Activated effector memory CD4-positive, alpha-beta T cell treated with Interleukin-2 at 50 U/mL for 16 hours (primary cell): ENCODE measurements at regions not wholly inside any gene's neighbourhood (a gene's known extent, or its start where the extent isn't known, plus 50 kb on each side); places are given as distances from the start of the nearest gene placed in this dataset.

ENCODE experiments used
- DNase-seq: peaks from one replicate; pipeline ENCODE4 v3.0.0-alpha.2; 2020

DNA sequence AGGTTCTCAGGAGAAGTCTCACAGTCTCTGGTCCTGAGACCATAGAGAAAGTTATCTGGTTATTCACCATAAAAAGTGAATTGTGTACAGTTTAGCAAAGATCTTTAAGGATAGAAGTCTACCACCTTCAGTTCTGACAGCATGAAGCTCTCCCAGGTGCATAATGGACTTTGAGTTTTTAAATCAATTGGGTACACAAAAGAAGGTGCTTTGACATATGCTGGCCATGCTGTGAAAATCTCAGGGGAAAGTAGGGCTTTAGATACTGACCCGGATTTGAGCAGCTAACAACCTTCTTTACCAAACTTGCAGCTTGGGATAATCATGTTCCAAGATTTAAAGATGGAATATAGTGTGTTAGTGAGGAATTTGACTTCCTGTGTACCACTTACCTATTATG, 264.2 kb downstream of the ZSWIM6 start:
- no peak for DNase-seq

GRCh38 chr5:61597684-61598083, 265.6 kb downstream of the ZSWIM6 start:
- DNase-seq, result no peak

DNA sequence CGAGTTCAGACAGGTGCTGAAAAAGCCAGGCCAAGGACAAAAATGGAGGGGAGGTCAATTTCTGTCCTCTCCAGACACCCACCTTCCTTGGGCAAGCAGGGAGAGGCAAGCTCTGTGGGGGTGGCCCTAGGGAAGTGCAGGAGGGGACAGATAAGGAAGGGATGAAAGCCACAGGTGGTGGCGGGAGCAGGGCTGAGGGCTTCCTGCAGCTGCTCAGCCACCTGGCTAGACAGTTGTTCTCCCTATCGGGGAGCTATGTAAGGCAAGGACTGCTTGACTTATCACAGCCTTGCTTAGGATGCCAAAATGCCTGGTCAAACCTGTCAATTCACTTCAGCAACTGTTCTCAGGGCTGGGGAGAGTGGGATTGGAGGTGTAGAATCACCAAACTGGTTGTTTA, 266.1 kb downstream of the ZSWIM6 start:
- no peak for DNase-seq

DNA sequence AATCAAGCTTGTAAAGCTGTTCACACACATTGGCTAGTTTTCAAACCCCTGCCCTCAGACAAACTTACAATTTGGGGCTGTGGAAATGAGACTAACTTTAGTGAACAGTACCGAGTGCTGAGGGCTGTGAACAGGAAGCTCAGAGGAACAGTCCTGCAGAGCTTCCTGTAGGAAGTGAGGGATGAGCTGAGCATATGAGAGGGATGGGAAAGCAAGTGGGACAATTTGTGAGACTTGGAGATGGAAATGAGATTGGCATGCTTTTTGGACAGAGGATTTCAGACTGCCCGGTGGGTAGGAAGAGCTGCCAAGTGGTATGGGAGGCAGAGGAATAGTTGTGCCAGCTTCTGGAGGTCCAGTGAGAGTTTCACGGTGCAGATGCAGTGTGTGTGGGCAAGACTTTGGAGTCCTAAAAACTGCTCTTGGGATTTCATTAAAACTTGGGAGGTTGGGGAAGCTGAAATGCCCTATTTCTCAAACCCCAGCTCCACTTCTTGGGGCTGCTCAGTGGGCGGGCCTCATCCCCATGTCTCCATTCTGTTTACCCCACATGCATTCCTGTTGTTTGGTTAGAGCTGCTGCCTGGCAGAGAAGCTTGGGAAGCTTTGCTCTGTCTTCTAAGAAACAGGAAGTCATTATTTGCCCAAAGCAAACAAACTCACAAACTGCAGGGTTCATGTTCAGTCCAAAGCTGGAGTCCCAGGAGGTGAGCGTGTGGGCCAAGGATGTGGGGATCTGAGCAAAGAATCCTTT, 267.5 kb downstream of the ZSWIM6 start:
- DNase-seq, result no peak

DNA sequence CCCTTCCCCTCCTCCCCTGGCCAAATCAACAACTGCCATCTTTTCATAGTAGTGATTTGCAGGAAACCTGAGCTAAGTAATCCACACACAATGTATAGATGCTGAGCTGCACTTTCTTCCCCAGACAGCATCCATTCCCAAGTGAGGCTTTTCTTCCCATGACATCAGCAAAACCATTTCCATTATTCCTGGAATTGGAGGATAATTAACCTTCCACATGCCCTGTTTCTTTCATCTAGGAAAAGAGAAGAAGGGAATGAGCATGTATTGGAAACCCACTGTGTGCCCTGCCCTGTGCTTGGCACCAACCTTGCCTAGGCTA, 268.0 kb downstream of the ZSWIM6 start:
- DNase-seq, result no peak

GRCh38 chr5:61600945-61601511, 269.0 kb downstream of the ZSWIM6 start:
- no peak for DNase-seq

- DNase-seq, result no peak
Observed at GRCh38 chr5:61603211-61603908, 271.3 kb downstream of the ZSWIM6 start.

DNA sequence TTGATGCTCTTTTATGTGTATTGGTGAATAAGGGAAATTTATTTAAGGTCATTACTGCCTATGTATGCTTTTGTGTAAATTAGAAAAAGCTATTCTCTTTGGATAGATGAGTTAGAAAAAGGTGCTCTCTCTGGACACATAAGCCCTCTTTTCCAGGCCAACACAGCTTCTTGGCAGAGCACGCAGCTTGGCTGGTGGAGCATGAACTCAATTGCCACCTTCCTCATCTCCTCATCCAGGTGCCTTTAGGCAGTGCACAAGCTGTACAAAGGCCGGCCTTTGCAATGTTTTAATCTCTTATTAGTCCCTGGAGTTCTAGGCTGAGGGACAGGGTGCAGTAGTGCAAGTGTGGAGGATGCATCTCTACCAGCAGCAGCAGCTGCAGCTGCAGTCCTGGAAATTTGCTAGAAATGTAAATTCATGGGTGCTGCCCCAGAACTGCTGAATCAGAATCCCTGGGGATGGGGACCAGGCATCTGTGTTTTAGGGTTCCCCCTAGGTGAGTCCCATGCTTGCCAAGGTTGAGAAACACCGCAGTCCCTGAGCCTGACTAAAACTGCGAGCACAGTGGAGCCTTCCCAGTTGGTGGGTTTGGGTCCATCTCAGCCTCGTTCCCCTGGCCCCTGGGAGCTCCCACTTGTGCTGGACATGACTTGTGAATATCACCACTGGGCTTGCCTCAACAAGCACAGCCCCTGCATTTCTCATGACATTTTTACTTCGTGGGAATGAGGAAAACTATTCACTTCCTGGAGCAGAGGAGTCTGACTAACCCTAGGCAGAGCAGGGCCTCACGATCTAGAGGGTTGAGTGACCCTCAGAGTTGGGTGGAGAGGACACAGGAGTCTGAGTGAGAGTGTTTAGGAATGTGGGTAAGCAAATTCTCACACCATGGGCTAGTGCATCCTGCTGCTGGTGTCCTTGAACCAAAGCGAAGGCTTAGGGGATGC, 272.3 kb downstream of the ZSWIM6 start:
- no peak for DNase-seq

DNA sequence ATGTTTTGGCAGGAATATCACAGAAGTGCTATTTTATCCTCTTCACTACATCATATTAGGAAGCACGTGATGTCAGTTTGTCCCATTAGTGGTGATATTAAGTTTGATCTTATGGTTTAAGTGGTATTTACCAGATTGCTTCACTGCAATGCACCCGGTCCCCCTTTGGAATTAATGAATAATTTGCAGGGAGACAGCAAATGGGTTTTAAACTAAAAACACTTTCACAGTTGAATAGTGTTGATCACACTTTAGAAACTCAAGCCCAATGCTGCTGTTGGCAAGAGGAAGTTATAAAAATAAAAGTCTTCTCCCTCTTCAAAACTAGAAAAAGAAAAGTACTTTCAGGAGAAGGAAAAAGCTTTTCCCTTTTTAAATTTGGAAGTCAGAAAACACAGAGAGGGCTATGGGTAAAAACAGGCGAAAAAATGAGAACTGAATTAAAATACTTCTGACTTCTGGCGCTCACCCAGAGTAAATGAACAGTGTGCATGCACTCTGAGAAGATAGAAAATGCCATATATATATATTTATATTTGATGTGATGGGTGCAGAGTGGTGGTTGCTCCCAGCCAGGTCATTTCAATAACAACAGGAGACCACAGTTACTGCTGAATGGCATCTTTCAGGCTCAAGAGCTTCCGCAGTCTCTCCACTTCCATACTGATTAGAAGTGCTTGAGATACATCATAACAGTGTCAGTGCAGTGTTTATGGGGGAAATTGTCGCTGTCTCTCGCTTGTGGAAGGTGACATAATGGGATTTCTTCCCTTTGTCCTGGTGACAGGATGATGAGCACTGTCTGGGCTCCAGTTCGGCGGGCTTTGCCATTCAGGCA, 278.0 kb downstream of the ZSWIM6 start:
- DNase-seq, result no peak

DNA sequence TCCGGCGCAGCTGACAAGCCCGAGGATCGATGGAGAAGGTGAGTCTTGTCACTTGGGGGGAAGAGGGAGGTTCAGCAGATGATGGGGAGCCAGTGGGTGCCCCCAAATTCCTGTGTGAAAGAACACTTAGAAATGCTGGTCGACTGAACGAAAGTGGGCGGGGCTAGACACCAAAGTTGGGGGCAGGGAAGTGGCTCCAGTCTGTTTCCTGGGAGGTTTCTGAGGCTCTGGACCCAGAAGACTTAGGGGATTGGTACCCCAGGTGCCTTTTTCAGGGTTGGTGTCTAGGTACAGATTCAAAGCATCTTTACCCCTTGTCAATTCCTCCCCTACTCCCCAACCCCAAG, 278.6 kb downstream of the ZSWIM6 start:
- DNase-seq, result no peak

DNA sequence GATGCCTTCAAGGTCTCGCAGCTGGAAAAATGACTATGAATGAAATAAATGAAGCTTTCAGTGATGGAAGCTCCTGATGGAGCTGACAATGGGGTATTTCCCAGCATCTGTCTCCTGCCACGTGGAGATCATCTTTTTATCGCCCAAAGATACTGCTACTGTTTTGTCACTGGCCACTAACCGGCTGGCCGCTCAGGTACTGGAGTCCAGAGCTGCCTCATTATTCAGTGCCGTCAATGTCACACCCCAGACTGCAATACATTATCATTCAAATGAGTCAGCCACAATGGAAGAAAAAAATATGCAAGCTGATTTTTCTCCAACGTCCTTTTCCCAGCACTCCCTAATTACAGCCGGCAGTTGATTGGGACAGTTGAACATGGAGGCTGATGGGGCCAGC, 280.4 kb downstream of the ZSWIM6 start:
- DNase-seq, result no peak

DNA sequence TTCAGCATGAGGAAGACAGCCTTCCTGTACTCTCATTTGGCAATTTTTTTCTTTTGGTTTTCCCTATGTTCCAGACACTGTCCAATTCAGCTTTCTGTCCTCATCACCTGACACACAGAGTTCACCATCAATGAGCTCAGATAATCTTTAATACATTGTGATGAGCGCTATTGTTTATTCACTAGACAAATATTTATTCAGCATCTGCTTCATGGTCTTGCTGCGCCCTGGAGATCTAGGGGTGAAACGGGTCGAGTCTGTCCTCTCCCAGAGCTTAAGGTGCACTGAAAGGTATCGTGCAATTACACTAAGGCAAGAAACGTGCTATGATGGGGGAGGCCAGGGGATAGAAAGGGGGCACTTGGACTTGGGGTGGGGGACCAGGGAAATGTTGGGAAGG, 281.6 kb downstream of the ZSWIM6 start:
- no peak for DNase-seq

- DNase-seq, result no peak
Observed at GRCh38 chr5:61614606-61615005, 282.5 kb downstream of the ZSWIM6 start.

DNA sequence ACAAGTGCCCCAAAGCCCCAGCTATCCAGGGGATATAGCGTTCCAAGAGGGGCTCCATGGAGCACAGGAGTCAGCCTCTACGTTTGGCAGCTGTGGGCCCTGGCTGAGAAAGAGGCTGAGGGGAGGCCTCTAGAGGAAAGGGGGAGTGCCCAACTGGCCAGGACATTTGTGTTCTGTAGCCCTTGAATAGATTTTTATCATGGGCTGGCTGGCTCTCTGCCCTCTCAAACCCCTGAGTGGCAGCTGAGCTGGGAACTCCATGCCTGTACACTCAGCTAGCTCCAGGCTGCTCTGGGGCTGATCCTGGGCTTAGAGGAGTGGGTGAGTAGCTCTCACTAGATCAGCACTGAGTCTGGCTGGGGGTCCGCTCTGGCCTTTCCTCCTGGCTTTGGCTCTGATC, 285.0 kb downstream of the ZSWIM6 start:
- DNase-seq, result no peak

DNA sequence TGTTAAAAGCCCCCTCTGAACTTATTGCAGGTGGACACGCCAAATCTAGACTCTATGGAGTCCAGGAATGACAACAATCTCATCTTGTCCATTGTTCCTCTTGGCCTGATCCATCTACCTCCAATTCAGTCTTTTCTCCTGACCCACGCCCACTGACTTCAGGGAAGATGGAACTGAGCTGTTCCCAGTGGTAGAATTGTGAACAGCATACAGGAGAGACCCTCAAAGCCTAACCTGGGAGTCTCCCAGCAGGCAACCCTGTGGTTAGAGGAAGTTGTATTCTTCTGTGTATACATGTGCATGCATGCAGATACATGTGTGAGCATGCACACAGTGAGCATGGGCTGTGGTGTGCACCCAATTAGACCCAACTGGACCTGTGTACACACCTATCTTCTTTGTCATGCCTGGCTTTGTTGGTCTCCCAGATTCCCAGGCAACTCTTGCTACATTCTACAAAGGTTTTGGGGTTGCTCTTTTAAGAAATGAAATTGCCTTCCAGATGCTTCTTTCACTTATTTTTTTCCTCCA, 286.0 kb downstream of the ZSWIM6 start:
- no peak for DNase-seq

DNA sequence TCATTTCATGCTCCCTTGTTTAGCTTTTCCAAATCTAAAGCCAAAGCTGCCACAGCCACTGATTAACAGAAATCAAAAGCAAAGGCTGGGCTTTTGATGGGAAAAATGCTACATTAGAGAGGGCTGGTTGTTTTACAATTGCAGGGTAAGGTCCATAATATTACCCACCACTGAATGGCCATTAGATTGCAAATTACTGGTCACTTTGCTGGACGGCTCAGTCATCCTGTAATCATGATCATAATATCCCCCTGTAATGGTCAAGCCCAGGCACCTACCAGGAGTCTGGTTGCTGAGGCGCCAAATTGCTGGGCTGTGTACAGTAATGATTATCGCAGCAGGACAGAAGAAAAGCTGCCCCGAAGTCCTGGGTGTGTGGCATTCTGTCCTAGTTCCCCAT, 286.5 kb downstream of the ZSWIM6 start:
- no peak for DNase-seq

DNA sequence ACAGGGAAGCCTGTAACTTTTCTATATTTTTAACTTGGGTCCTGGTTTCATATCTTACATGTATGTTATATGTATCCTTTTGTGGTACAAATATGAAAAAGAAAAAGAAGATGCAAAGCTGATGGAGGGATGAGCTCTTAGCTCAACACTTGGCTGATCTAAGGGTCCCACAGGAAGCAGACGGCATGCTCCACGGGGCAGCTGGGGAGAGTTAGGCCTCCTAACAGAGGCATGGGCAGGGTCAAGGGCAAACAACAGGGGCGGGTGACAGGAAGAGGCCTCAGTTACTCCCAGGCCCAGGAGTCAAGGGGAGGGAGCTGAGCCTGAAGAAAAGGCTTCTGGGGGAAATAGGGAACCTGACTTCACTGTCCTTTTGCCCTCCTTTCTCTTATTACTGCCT, 287.2 kb downstream of the ZSWIM6 start:
- DNase-seq, result no peak

- no peak for DNase-seq
Observed at GRCh38 chr5:61619777-61620518, 287.9 kb downstream of the ZSWIM6 start.

DNA sequence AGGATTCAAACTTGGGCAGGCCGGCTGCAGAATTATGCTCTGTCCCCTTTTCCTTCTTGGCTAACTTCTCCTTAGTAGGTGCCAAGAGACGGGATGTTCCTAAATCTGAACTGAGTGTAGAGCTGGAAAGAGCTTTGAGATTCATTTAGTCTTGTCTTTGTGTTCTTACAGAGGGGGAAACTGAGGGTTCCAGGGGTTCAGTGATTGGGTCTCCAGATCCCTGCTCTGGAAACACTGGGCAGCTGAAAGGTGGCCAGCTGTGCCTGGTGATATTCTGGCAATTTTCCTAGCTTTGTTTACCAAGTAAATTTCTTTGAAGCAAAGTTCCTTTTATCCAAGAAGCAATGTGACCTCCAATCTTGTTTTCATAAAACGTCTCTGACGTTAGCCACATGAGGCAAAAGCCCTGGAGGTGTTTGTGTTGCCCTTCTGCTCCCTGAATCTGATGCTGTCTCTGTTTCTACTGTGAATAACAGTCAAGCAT, 288.7 kb downstream of the ZSWIM6 start:
- DNase-seq, result no peak

GRCh38 chr5:61621202-61621650, 289.2 kb downstream of the ZSWIM6 start:
- no peak for DNase-seq

- DNase-seq, result no peak
Observed at GRCh38 chr5:61622156-61622555, 290.1 kb downstream of the ZSWIM6 start.
